ENCODE measurements at regions not wholly inside any gene's neighbourhood (a gene's known extent, or its start where the extent isn't known, plus 50 kb on each side); places are given as distances from the start of the nearest gene placed in this dataset.

GRCh38 chr6:71534921-71535320 lies 246.3 kb downstream of the OGFRL1 start:
- TF ChIP-seq, protein P1, sequence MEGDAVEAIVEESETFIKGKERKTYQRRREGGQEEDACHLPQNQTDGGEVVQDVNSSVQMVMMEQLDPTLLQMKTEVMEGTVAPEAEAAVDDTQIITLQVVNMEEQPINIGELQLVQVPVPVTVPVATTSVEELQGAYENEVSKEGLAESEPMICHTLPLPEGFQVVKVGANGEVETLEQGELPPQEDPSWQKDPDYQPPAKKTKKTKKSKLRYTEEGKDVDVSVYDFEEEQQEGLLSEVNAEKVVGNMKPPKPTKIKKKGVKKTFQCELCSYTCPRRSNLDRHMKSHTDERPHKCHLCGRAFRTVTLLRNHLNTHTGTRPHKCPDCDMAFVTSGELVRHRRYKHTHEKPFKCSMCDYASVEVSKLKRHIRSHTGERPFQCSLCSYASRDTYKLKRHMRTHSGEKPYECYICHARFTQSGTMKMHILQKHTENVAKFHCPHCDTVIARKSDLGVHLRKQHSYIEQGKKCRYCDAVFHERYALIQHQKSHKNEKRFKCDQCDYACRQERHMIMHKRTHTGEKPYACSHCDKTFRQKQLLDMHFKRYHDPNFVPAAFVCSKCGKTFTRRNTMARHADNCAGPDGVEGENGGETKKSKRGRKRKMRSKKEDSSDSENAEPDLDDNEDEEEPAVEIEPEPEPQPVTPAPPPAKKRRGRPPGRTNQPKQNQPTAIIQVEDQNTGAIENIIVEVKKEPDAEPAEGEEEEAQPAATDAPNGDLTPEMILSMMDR (IDR thresholded peaks at IDR 0.05; ENCODE audit: control insufficient read depth, extremely low read depth, insufficient read depth), result no peak
- no peak for DNase-seq (ENCODE audit: low read depth)
- no peak overlapping the region for H3K4me3 ChIP-seq (ENCODE audit: low read depth, low read length)

DNA sequence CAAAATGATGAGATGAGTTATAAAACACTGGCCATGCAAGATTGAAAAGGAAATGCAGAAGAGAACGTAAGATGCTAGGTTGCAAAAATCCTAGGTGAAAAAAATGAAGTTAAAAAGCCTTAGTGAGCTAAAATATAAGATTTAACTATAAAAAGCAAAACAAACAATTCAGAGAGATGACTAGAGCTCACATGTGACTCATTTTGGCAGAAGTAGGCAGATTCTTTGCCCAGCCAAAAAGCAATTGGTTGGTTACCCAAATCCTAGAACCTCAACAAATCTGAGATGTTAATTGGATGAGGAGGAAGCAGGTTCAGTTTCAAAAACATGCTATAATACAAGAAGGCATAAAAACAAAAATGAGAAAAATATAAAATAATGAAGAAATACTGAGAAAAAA lies 249.1 kb downstream of the OGFRL1 start:
- no peak for DNase-seq (ENCODE audit: low read depth)
- TF ChIP-seq, protein P1 (IDR thresholded peaks at IDR 0.05; ENCODE audit: control insufficient read depth, extremely low read depth, insufficient read depth), result no peak

DNA sequence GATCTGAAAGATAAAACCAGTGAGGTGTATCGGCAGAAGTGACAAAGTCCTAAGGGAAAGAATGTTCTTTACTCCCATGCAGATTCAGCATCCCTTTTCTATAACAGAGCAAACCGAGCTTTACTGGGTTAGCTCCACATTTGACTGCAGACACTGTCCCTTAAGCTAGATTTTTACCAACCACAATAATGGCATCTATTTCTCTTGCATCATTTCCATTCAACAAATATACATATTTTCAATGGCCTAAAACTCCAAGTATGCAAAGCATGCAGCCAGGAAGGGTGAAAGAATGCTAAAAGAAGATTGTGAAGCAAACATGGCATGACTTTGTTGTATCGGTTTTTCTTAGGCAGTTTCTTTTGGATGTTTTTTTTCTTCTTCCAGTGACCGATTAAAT lies 255.4 kb downstream of the OGFRL1 start:
- no peak overlapping the region for H3K4me3 ChIP-seq (ENCODE audit: low read depth, low read length)
- DNase-seq (ENCODE audit: low read depth), result no peak
- TF ChIP-seq, protein P1 (IDR thresholded peaks at IDR 0.05; ENCODE audit: control insufficient read depth, extremely low read depth, insufficient read depth), result no peak

More for the DNA sequence above, 249.1 kb downstream of the OGFRL1 start:
- no peak overlapping the region for H3K4me3 ChIP-seq (ENCODE audit: low read depth, low read length)

DNA sequence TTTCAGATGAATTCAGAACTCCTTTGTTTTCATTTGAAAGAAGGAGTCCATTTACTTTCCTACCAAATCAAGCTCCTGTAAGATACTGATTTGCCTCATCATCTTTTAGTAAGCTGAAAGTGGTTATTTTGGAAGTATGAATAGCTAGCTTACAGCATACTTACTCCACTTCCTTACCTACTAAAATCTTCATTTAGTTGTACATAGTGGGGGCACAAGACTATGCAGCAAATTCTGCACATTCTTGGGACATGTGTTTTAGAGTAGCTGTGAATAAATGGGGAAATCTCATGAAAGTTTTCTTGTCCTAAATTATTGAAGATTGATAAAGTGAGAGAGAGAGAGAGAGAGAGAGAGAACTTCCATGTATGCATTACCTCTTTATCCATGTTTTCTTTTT lies 256.3 kb downstream of the OGFRL1 start:
- no peak for DNase-seq (ENCODE audit: low read depth)
- TF ChIP-seq, protein P1 (IDR thresholded peaks at IDR 0.05; ENCODE audit: control insufficient read depth, extremely low read depth, insufficient read depth), result no peak
- H3K4me3 ChIP-seq (ENCODE audit: low read depth, low read length), result no peak overlapping the region

DNA sequence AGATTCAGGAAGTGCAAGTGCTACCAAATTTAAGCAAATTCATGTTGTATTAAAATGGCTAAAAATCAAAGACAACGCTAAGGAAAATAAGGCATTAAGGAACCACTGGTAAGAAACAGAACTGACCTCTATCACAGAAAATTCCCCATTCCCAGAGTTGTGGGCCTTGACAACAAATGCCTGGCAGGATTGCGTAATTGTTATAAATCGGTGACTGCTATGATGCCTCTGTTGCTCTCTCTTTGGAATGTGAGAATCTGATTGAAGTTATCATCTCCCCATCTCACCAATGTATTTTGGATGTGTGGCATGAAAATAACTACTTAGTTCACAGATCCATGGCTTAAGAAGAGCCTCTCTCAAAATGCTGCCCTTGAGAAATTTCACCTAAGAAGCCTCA lies 257.3 kb downstream of the OGFRL1 start:
- H3K4me3 ChIP-seq (ENCODE audit: low read depth, low read length), result no peak overlapping the region
- TF ChIP-seq, protein P1 (IDR thresholded peaks at IDR 0.05; ENCODE audit: control insufficient read depth, extremely low read depth, insufficient read depth), result no peak
- no peak for DNase-seq (ENCODE audit: low read depth)

DNA sequence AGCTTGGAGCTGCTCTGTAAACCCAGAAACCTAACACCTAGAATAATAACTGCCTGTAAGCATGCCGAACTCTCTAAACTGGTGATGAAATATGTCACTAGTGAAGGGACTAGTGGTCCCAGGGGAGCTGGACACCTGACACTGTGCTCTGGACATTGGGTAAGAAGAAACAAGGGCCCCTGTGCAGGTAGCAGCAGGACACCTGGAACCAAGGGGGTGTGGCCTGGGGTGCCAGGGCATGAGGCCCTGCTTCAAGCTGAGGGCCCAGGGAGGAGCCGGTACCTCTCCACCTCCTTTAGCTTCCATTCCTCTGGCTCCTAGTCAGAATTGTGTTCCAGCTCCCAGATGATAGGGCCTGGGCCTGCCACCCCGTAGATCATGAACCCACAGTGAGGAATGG lies 263.2 kb downstream of the OGFRL1 start:
- TF ChIP-seq, protein P1 (IDR thresholded peaks at IDR 0.05; ENCODE audit: control insufficient read depth, extremely low read depth, insufficient read depth), result no peak
- DNase-seq (ENCODE audit: low read depth), result no peak
- H3K4me3 ChIP-seq (ENCODE audit: low read depth, low read length), result no peak overlapping the region

- no peak for DNase-seq (ENCODE audit: low read depth)
- H3K4me3 ChIP-seq (ENCODE audit: low read depth, low read length), result no peak overlapping the region
- TF ChIP-seq, protein P1 (IDR thresholded peaks at IDR 0.05; ENCODE audit: control insufficient read depth, extremely low read depth, insufficient read depth), result no peak
Measured at GRCh38 chr6:71556141-71556540, 267.5 kb downstream of the OGFRL1 start.
